ENCODE measurements at regions not wholly inside any gene's neighbourhood (a gene's known extent, or its start where the extent isn't known, plus 50 kb on each side); places are given as distances from the start of the nearest gene placed in this dataset.

GRCh38 chr1:201602413-201603265 is 63.7 kb downstream of the NAV1 start:
- Histone ChIP-seq H3K9me3 (ENCODE audit: low read depth) (no peaks in the 10 kb centered on the region), H3K4me1 (no peaks in the 10 kb centered on the region), H3K27me3 (no peaks in the 10 kb centered on the region), H3K79me2 (ENCODE audit: low read depth) (no peaks in the 10 kb centered on the region), H3F3A (ENCODE audit: low read depth) (no peaks in the 10 kb centered on the region), H3K27ac (no peak overlapping the region), H3K4me2 (no peak overlapping the region), H2AFZ (replicated peaks) (no peak overlapping the region), H3K9ac (no peak overlapping the region), H4K20me1 (ENCODE audit: low read depth) (peaks cover 4% of the 10 kb centered on the region), H3K36me3 (no peaks in the 10 kb centered on the region), H3K4me3 (no peak overlapping the region)
- Mint-ChIP-seq H3K9me3 (no peaks in the 10 kb centered on the region), H3K27me3 (ENCODE audit: insufficient read depth, low read depth) (peaks cover 5% of the 10 kb centered on the region), H3K4me1 (peaks cover 3% of the 10 kb centered on the region), H3K27ac (no peak overlapping the region), H3K4me3 (no peak overlapping the region), H3K36me3 (no peaks in the 10 kb centered on the region)
- DNase-seq (ENCODE audit: low spot score), result no peak
- TF ChIP-seq EZH2 (IDR thresholded peaks at IDR 0.05), result no peak
- no peak for TF ChIP-seq EZH2phosphoT487 (IDR thresholded peaks at IDR 0.05)
- no peak for TF ChIP-seq CTCF (IDR thresholded peaks at IDR 0.05)

- H3F3A ChIP-seq (ENCODE audit: low read depth), result no peaks in the 10 kb centered on the region
- H3K27ac ChIP-seq, result no peak overlapping the region
- Mint-ChIP-seq H3K27ac (no peak overlapping the region), H3K27me3 (ENCODE audit: insufficient read depth, low read depth) (peaks cover 3% of the 10 kb centered on the region), H3K4me1 (peaks cover 3% of the 10 kb centered on the region), H3K4me3 (no peak overlapping the region), H3K36me3 (no peaks in the 10 kb centered on the region), H3K9me3 (no peaks in the 10 kb centered on the region)
- no peaks in the 10 kb centered on the region for H3K9me3 ChIP-seq (ENCODE audit: low read depth)
- H3K27me3 ChIP-seq, result no peaks in the 10 kb centered on the region
- no peak overlapping the region for H2AFZ ChIP-seq (replicated peaks)
- no peak overlapping the region for H3K9ac ChIP-seq
- no peak for TF ChIP-seq EZH2phosphoT487 (IDR thresholded peaks at IDR 0.05)
- TF ChIP-seq CTCF (IDR thresholded peaks at IDR 0.05), result no peak
- no peak for TF ChIP-seq EZH2 (IDR thresholded peaks at IDR 0.05)
- no peaks in the 10 kb centered on the region for H3K79me2 ChIP-seq (ENCODE audit: low read depth)
- H3K36me3 ChIP-seq, result no peaks in the 10 kb centered on the region
- no peak overlapping the region for H3K4me2 ChIP-seq
- H4K20me1 ChIP-seq (ENCODE audit: low read depth), result peaks cover 4% of the 10 kb centered on the region
- H3K4me3 ChIP-seq, result no peak overlapping the region
- no peak for DNase-seq (ENCODE audit: low spot score)
- H3K4me1 ChIP-seq, result no peaks in the 10 kb centered on the region
Observed at GRCh38 chr1:201603613-201604232, 64.8 kb downstream of the NAV1 start.

GRCh38 chr1:201605385-201606010 is 66.6 kb downstream of the NAV1 start:
- H3K79me2 ChIP-seq (ENCODE audit: low read depth), result no peaks in the 10 kb centered on the region
- H3K4me2 ChIP-seq, result no peak overlapping the region
- H3K4me1 ChIP-seq, result peaks cover 5% of the 10 kb centered on the region
- Mint-ChIP-seq H3K4me1 (peaks cover 3% of the 10 kb centered on the region), H3K27me3 (ENCODE audit: insufficient read depth, low read depth) (peaks cover 3% of the 10 kb centered on the region), H3K36me3 (no peaks in the 10 kb centered on the region), H3K27ac (no peak overlapping the region), H3K4me3 (no peak overlapping the region), H3K9me3 (no peaks in the 10 kb centered on the region)
- no peak overlapping the region for H2AFZ ChIP-seq (replicated peaks)
- TF ChIP-seq EZH2 (IDR thresholded peaks at IDR 0.05) (no peak), CTCF (IDR thresholded peaks at IDR 0.05) (no peak), EZH2phosphoT487 (IDR thresholded peaks at IDR 0.05) (no peak)
- H4K20me1 ChIP-seq (ENCODE audit: low read depth), result no peaks in the 10 kb centered on the region
- H3K9ac ChIP-seq, result no peak overlapping the region
- no peaks in the 10 kb centered on the region for H3K27me3 ChIP-seq
- H3K4me3 ChIP-seq, result no peak overlapping the region
- H3K27ac ChIP-seq, result no peak overlapping the region
- no peaks in the 10 kb centered on the region for H3K9me3 ChIP-seq (ENCODE audit: low read depth)
- H3F3A ChIP-seq (ENCODE audit: low read depth), result no peaks in the 10 kb centered on the region
- no peak for DNase-seq (ENCODE audit: low spot score)
- H3K36me3 ChIP-seq, result no peaks in the 10 kb centered on the region
